HG03060 (cell line): ENCODE measurements at regions not wholly inside any gene's neighbourhood (a gene's known extent, or its start where the extent isn't known, plus 50 kb on each side); places are given as distances from the start of the nearest gene placed in this dataset.

Source experiments
- ATAC-seq: cut with Tn5 transposase; IDR thresholded peaks from one replicate; pipeline ENCODE4 v1.9.1; 2021; ENCODE audit warnings: low read depth, moderate number of reproducible peaks; ENCODE audit not compliant: unreplicated experiment

GRCh38 chr9:119441338-119441737, 72.1 kb upstream of the BRINP1 start:
- ATAC-seq, result no peak

DNA sequence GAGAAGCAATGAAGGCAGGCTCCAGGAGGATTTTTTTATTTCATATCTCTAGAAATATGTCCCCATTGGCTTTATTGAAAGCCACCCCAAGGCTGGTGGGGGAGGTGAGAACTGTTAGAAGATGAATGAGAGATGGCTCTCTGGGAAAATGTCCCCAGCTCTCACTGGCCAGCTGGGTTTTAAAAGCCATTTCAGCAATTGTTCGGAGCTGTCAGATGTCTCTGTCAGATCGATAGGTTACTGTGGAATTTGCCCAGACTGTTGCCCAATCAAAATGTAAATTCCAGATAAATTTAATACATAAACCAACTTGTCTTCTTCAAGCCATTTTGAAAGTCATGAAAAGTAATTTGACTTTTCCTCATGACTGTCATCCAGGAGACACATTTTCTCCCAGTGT, 67.0 kb upstream of the BRINP1 start:
- ATAC-seq, result no peak

DNA sequence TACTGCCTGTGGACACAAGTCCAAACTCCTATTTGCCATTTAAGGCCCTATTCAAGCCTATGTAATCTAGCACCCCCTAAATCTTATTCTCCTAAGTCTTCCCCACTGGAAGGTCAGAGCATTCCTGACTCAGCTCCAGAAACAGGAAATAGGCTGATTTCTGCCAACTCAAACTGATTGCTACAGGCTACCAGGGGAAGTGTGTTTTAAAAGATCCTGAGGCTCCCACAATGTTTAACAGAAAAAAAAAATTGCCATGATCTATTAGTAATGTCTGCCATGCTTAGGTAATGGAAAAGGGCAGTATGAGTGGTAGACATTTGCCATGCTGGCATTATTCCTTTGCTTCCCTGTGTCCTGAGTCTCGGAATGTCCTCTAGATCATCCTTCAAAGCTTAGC, 65.8 kb upstream of the BRINP1 start:
- no peak for ATAC-seq

GRCh38 chr9:119432428-119432827, 63.2 kb upstream of the BRINP1 start:
- no peak for ATAC-seq

DNA sequence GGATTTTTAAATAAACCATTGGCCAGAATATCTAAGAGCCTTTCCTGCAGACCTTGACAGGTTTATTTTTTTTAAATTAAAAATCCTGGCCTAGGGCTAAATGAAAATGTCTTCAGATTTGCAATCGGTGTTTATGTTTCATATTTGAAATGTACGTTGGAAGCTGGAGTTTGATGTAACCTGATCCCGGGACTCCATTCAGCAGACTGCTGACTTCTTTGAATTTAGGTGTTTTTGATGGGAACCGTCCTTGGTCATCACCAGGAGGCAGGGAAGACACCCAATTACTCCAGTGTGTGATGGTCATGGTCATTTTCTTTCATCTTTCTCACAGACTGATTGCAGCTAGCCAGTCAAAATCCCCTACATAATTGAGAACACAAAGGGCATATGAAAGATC, 60.1 kb upstream of the BRINP1 start:
- ATAC-seq, result no peak

GRCh38 chr9:119420231-119420630, 51.0 kb upstream of the BRINP1 start:
- no peak for ATAC-seq
